HG02588 (cell line): ENCODE measurements at regions not wholly inside any gene's neighbourhood (a gene's known extent, or its start where the extent isn't known, plus 50 kb on each side); places are given as distances from the start of the nearest gene placed in this dataset.

Experiments used
- ATAC-seq: cut with Tn5 transposase; IDR thresholded peaks from one replicate; pipeline ENCODE4 v1.9.1; 2021; ENCODE audit warnings: mild to moderate bottlenecking, moderate library complexity; ENCODE audit not compliant: unreplicated experiment

DNA sequence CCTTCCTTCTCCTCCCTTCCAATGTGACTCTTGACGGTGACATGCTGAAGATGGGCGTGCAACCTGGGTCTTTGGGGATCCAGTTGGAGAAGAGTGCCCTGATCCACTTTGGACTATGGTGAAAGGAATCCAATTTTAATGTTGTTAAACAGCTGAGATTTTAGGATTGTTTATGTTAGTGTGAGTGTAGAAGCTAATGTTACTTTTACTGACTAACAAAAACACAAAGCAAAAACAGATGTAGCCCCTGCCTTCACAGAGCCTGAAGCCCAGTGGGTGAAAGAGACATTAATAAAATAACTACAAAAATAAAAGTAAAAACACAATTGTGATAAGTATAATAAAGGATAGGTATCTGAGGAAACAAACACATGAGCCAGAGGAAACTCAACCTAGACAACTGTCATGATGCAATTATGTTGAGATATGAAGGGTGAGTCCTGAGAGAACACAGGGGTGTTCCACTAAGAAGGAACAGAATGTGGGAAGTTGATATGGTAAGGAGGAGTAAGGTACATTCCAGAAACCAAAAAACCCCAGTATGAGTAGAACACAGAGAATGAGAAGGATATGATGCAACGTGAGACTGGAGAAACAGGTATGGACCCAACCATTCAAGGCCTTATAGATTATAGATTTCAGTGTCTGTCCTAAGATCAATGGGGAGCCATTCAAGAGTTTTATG lies 115.1 kb upstream of the PMFBP1 start:
- ATAC-seq: no peak

DNA sequence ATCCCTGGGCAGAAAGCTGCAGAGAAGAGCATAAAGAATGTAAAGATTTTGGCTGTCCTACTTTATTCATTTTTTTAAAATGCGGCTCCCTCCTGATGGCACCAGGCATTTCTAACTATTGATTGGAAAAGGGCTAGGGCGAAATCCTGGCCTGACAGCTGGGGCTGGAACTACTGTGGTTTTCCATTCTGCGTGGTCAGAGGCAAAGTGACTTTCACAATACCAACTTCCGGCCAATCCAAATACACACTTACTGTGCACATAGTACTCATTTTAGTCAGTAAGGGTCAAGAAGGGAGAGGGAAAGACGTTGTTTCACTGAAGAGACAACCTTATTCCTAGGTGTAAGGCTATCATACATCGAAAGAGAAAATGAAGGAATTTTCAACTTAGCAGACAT lies 113.8 kb upstream of the PMFBP1 start:
- no peak for ATAC-seq

DNA sequence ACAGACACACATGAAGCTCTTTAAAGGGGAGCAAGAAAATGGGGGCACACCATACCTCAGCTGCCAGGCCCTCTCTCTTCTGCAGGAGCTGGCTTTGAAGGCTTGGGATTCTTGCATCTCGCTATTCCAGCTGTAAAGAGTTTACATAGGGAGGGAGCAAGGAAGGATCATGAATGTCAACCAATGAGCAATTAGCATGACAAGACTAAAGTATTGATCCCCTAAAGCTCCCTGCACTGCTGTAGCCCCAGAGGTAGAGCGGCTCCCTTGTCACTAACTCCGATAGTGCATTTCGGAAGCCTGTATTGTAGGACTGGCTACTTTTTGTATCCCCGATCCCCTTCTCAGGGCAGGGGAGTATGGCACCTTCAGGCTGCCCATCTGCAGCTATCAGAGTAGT lies 113.4 kb upstream of the PMFBP1 start:
- no peak for ATAC-seq

DNA sequence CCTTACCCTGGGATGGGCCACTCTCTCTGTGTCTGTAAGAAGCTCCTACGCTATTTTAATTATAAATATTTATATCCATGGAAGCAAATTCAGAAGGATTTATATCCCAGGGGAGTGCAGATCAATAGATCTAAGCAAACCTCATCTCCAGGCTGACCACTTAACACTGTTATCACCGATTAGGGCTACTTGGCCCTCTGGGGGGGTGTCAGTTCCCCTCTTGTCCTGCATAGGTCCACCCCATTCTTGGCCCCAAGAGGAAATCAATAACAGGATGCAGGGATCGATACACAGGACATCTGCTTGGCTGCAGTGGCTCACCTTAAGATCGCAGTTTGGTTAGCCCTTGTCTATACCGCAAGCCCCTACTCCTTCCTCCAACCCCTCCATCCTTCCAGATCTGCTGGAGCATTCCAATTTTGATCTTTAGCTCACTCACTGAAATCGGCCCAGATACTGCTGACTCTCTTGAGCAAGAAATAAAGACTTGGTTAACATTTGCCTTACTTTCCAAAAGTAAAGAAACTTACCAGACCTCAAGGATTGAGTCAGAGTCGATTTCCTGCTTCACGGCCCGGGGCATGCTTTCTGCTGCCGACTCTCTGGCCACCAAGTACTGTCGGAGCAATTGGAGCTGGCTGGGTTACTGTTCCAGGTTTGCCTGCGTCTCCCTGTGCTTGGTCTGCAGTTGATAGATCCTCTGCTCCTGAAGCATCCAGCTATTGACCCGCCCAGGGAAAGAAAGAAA lies 112.3 kb upstream of the PMFBP1 start:
- no peak for ATAC-seq

DNA sequence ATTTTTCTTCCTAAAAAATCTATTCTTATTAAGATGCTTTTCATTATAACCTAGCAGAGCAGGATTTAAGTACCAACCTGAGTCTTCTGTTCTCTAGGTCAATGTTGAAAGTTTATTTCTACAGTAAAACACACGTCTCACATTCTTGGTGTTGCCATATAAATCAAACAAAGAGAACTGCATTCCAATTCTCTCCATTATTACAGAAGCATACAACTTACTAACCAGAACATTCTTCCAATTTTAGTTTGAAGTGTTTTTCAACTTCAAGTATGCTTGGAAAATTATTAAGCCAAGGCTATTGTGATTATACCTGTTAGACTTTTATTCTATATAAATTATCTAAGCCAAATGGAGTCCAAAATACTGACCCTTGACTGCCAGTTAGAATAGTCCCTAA lies 110.4 kb upstream of the PMFBP1 start:
- no peak for ATAC-seq

DNA sequence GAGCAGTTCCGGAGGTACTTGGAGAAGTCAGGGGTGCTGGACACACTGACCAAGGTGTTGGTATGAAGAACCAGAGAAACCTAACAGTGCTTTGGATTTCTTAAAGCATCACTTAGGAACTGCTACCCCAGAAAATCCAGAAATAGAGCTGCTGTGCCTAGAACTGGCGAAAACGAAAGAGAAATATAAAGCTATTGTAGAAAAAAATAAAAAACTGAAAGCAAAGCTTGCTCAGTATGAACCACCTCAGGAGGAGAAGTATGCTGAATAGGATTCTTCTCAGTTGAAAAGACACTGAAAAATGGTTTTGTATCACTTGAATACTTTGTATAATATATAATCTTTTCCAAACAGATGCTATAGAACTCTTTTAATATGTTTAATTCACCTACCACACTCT lies 106.3 kb upstream of the PMFBP1 start:
- no peak for ATAC-seq

DNA sequence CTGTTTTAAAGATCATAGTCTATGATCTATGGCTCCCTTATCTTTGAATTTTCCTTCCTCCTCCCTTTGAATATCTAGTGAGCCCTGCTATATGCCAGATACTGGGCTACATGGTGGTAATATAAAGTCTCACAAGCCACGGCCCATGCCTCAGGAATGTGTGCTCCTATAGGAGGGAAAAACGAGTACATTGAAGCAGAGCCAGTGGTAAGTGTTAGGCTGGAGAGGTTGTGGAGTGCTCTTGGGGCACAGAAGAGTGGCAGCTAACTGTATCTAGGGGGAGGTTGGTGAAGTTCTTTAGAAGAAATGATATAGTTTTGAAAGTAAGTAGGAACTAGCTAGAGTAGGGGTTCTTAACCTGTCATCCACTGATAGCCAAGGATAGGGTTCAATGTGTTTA lies 105.8 kb upstream of the PMFBP1 start:
- no peak for ATAC-seq

DNA sequence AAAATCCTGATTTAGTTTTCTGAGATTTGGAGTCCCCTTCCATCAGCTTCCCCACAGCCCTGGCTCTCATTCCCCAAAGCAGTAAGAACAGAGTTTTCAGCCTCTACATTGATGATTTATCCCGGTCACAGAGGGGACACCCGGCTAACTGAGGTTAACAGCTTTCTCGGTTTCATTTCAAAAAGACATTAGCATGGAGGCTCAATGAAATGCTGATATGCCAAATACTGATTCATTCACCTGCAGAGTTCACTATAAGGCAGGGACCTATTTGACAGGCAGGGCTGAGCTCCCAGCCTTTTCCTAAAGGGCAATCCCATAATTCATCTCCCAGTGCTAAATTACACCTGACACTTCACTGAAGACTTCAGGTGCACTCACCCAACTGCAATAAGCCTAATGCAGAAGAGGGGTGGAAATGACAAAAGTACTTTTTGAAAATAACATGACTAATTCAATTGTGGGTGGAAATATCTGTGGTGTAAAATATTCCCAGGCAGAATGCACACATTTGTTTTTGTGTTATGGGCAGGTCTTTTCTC lies 99.8 kb upstream of the PMFBP1 start:
- no peak for ATAC-seq

DNA sequence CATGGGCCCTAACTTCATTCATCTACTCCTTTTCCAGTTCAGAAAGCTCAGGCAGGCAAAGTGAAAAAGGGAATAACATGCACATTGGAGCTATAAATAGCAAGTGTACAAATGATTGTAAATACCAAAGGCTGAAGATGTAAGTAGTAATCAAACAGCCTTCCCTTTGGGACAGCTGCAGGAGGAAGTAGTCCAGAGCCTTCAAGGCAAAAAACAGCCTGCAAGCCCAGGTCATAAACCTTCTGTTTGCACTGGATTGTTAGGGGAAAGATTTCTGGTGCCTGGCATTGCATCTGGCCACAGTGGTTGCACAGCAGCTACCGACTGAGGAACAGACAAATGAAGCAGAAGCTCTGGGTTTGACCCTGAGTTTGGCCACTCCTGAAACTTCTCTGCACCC lies 98.6 kb upstream of the PMFBP1 start:
- ATAC-seq: no peak

DNA sequence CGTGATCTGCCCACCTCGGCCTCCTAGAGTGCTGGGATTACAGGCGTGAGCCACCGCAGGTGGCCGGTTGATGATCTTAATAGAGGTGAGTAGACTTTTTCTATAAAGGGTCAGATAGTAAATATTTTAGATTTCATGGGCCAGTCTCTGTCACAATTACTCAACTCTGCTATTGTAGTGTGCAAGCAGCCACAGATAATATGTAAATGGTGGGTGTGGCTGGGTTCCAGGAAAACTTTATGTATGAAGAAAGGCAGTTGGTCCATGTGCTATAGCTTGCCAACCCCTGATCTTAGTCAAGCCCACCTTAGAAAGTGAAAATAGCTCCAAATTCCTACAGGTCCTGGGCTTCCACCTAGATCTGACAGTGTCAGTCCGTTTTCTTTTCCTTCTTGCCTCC lies 94.9 kb upstream of the PMFBP1 start:
- no peak for ATAC-seq

DNA sequence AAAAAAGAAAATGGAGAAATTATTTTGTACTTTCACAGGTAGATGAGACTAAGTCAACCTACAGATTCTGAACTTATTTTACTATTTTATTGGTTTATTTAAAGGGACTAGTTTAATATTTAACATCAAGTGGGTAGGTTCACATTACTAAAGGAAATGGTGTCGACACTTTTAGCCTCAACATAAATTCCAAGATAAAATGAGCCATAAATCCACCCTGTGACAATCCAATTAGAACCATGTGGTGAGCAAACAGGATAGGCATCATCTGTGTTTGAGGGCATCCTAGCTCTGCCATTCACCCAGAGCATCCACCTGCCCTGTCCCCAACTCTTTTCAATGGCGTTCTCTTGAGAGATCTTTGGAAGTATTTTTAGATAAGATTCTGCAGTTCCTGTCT lies 92.8 kb upstream of the PMFBP1 start:
- ATAC-seq: no peak

DNA sequence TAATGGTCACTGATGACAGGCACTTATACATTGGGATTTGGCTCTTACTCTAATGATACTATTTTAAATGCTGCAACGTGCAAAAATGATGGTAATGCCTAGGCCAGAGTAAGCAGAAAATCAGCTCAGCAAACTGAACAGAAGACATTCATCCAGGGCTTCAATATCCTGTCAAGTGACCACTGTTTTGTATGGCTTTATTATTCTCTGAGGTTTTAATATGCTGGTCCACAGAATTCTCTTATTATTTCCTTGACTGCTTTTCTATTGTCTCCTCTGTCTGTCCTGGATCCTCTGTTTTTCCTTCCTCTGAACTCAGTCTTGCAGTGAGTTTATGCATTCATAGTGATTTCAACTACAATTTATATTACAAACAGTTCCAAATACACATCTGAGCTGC lies 90.8 kb upstream of the PMFBP1 start:
- no peak for ATAC-seq

DNA sequence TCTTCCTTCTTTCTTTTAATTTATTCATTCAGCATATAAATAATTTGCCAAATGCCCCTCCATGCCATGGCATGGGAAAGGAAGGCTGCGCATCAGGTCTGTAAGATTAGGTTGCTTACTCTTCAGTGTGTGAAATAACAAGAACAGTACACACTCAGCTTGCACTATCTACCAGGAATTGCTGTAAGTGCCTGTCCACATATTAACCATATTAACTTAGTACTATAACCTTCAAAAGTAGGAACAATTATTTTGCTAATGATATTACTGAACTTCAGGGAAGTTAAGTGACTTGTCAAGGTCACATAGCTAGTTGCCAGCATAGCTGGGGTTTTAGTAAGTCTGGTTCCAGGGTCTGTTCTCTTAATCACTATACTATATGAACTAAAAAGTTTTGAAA lies 89.2 kb upstream of the PMFBP1 start:
- ATAC-seq: no peak

DNA sequence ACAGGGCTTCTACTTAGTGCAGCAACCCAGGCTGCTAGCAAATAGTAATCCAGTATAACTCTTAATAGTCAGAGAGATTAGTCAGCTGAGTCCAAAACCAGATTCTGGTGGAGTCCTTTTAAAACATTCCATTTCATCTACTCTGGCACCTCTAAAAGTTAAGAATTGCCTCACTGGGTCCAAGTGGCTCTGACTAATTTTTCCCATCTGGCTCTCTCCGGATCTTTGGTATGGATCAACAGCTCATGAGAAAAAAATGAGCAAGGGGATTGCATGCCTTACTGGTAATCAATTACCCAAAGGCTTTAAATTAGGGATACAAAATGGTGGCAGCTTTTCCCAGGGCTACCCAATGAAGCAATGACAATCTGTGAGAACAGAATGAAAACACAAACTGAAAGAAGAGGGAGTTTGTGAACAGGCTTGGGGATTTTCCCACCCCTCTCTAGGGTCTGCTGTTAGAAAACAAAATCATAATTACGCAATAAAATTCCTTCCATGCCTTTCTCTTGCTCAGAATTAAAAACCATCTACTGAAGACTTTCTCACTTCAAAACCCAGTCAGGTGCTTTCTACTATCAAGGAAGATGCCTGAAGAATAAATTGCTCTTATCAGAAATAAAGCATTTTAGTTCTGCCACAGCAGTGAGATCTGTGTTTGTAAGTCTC lies 84.6 kb upstream of the PMFBP1 start:
- no peak for ATAC-seq

DNA sequence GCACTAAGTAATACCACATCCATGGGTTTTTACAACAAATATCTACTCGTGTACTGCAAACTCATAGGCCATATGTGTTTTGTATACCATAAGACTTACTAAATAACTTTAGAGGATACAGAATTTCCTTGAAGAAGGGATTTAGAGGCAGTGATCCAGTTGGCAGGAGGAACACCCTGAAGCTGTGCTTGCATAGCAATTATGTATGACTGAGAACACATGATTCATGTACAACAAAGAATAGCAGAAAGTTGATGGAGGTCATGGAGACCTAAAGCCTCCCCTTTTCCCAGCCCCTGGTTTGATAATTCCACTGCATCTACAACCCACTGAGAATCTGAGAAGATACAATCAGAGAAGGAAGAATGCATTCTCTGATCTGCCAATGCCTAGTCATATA lies 83.8 kb upstream of the PMFBP1 start:
- no peak for ATAC-seq

DNA sequence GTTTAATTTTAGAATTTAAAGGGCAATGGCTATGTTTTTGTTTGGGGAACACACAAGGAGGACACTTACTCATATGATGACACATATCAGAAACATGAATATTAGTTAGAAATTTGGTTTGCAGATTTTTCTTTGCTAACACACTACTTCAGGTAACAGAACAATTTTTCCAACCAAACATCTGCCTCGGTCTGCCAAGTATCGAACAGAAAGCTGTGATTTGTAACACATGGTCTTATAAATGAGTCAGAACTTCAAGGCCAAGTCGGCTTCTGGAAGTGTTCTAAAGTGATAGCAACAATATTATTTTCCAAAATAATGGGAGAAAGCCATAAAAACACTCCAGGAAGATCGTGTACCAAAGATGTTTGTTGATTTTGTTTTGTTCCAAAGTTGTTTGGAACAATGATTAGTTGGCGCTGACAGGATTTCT lies 75.9 kb upstream of the PMFBP1 start:
- ATAC-seq: no peak

DNA sequence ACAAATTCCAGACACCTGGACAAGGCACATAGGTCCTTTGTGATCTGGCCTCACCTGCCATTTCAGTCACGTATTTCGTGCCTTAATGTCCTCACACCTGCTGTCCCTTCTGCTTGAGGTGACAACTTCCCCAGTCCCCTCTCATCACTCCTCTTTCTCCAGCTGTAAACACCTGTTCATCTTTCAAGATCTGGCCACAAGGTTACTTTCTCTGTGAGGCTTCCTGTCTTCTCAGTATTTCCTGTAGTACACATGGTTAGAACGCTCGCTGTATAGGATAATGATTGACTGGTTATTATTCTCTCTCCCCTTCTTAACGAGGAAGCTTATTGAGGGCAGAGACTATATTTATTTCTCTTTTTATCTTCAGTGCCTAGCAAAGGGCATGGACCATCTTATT lies 74.5 kb upstream of the PMFBP1 start:
- no peak for ATAC-seq

DNA sequence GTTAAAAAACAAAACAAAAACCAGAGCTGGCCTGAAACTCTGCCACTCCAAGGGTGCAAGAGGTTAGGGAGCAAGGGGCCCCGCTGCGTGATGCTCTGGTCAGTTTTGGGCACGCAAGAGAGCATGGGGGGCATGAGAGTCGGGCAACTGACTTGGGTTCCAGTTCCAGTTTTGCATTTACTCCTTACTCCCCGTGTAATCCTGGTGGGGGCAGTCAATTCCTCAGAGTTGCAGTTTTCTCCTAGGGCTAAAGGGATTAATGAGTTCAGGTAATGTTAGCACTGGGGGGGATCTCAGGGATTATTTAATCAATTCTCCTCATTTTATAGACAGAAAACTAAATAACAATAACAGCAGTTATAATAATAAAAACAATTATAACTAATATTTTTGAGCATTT lies 72.9 kb upstream of the PMFBP1 start:
- no peak for ATAC-seq

DNA sequence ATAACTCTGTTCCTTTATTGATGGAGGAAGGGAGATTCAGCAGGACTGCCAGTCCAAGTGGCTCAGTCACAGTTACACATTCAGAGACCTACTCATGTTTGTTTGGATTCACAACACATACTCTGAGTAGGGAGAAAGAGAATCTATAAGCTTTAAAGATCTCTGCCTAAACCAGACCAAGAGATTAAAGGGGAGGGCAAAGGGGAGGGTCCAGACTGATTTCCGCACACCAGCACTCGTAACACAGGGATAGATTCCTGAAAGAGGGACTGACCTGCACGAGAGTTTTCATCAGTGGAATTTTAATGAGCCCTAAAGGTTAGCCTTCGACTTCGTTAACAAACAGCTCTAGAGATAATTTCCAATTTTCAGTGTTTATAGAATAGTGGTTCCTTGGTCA lies 71.7 kb upstream of the PMFBP1 start:
- no peak for ATAC-seq

DNA sequence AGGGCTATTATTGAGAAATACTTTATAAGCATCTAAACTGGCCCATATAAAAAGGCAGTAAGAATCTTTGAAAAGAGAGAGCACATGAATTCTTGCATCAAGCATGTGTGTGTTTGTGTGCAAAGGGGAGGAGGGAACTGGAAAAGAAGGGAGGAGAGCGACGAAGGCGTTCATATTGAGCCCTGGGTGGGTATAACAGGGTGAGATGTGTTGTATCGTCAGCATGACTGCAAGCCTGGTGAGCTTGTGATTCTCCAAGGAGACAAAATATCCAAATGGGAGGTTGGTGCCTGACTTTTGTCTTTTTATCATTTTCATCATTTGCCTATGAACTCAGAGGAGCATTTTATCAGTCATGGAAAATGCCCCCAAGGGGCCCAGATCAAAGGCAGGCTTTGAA lies 70.8 kb upstream of the PMFBP1 start:
- no peak for ATAC-seq

DNA sequence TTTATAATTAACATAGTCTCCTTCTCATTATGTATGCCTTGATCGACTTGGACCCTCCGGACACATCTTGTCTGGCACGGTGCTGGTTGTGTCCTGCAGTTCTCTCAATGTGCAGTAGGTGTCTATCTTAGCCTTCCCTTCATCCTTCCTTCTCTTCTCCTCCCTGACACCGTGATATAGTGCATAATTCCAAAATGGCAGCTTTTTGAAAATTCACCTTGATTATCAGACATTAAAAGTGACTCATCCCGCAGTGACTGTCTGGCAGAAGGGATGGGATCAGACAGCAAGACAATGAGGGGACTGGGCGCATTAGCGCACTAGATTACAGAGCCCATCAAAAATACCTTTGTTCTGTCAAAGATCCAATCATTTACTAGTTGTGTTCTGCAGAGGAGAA lies 70.0 kb upstream of the PMFBP1 start:
- ATAC-seq: no peak

DNA sequence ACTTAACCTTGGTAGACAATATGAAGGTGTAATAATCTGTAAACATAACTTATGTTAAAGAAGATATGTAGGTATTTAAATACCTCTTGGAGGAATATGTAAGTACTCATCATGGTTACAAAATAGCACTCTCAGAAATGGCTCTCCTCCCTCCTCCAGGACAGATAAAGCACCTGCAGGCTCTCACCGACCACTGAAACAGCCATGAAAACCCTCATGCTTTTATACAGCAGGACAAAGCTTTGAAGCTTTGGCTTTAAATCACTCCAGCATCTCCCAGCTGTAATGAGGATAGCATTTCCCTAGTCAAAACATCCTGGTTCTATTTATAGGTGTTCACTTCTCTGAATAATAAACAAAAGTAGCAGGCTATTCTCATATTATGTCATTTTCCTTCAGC lies 69.1 kb upstream of the PMFBP1 start:
- ATAC-seq: no peak
